C4-2B (cell line): ENCODE measurements at regions not wholly inside any gene's neighbourhood (a gene's known extent, or its start where the extent isn't known, plus 50 kb on each side); places are given as distances from the start of the nearest gene placed in this dataset.
"Not testable (repeated sequence)": the region's sequence is repeated elsewhere in the genome, so short reads cannot be mapped to it uniquely, and the experiment has no call there.

Source experiments
- ZFX ChIP-seq: fragments of 450-650 bp; IDR thresholded peaks from 2 replicates; pipeline ENCODE4 v1.6.1; 2017
- TF ChIP-seq, protein P1 (sequence below): fragments of 450-650 bp; conservative IDR thresholded peaks from 2 replicates; pipeline ENCODE4 v1.5.1; 2017; ENCODE audit warnings: mild to moderate bottlenecking

DNA sequence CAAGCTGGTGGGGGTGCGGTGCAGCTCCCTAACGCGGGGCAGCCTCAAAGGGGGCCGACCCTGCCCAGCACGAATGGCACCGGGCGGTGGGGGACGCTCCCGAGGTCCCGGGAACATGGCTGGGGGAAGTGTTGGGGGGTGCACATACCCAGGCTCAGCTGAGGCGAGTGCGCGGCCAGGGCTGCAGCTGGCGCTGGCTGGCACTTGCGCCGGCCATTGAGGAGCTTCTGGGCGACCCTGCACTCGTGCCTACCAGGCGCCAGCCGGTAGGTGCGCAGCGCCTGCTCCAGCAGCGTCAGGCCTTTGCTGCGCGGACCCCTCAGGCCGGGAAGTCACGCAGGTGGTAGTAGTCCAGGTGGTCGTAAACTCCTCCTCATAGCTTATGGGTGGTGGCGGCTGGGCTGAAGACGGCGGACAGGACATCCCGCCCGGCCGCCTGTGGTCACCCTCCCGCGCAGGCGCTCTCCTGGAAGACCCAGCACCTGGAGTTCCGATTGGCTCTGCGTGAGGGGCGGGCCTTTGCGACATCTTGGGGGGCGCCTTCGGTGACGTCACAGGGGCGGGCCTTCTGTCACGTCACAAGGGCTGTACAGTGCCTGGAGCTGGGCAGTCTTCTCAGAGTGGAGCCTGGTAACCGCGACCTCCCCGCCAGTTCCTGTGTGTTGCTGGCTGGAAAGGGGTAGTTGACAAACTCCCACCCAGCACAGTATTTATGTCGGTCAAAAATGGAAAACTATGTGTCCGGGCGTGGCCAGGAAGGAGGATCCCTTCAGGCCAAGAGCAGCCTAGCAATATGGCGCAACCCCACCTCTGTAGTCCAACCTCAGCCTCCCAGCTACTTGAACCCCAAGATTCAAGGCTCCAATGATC lies 74.5 kb upstream of the ERV3-1 start:
- TF ChIP-seq, protein P1, sequence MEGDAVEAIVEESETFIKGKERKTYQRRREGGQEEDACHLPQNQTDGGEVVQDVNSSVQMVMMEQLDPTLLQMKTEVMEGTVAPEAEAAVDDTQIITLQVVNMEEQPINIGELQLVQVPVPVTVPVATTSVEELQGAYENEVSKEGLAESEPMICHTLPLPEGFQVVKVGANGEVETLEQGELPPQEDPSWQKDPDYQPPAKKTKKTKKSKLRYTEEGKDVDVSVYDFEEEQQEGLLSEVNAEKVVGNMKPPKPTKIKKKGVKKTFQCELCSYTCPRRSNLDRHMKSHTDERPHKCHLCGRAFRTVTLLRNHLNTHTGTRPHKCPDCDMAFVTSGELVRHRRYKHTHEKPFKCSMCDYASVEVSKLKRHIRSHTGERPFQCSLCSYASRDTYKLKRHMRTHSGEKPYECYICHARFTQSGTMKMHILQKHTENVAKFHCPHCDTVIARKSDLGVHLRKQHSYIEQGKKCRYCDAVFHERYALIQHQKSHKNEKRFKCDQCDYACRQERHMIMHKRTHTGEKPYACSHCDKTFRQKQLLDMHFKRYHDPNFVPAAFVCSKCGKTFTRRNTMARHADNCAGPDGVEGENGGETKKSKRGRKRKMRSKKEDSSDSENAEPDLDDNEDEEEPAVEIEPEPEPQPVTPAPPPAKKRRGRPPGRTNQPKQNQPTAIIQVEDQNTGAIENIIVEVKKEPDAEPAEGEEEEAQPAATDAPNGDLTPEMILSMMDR = not testable (repeated sequence)
- not testable (repeated sequence) for TF ChIP-seq ZFX
